IMR-90 (cell line): ENCODE measurements at regions not wholly inside any gene's neighbourhood (a gene's known extent, or its start where the extent isn't known, plus 50 kb on each side); places are given as distances from the start of the nearest gene placed in this dataset.
"Not testable (repeated sequence)": the region's sequence is repeated elsewhere in the genome, so short reads cannot be mapped to it uniquely, and the experiment has no call there.

Source experiments
- BHLHE40 ChIP-seq: fragments of 150-350 bp; IDR thresholded peaks from 2 replicates; pipeline ENCODE4 v1.6.1; 2016; ENCODE audit warnings: mild to moderate bottlenecking, low read depth, low read length
- CEBPB ChIP-seq: IDR thresholded peaks from 2 replicates; pipeline ENCODE4 v1.6.1; 2012; ENCODE audit warnings: low read depth, low read length, improper control_type of control experiment
- CTCF ChIP-seq: conservative IDR thresholded peaks from 2 replicates; pipeline ENCODE4 v1.5.1; 2012; ENCODE audit warnings: mild to moderate bottlenecking, low read depth, low read length, improper control_type of control experiment
- MAZ ChIP-seq: IDR thresholded peaks from 2 replicates; pipeline ENCODE4 v1.6.1; 2012; ENCODE audit warnings: low read depth, mild to moderate bottlenecking, low read length, improper control_type of control experiment, moderate library complexity, borderline replicate concordance
- POLR2A ChIP-seq: IDR thresholded peaks from 2 replicates; pipeline ENCODE4 v1.6.1; 2012; ENCODE audit warnings: mild to moderate bottlenecking, low read depth, low read length
- RAD21 ChIP-seq: IDR thresholded peaks from 2 replicates; pipeline ENCODE4 v1.6.1; 2012; ENCODE audit warnings: low read length, improper control_type of control experiment
- RCOR1 ChIP-seq: IDR thresholded peaks from 2 replicates; pipeline ENCODE4 v1.6.1; 2012; ENCODE audit warnings: mild to moderate bottlenecking, low read length, improper control_type of control experiment; ENCODE audit not compliant: insufficient replicate concordance
- RFX5 ChIP-seq: IDR thresholded peaks from 2 replicates; pipeline ENCODE4 v1.8.0; 2012; ENCODE audit warnings: low read depth, mild to moderate bottlenecking, low read length, moderate library complexity

GRCh38 chr4:170347191-170347590 lies 257.4 kb upstream of the AADAT start:
- not testable (repeated sequence) for TF ChIP-seq CTCF, RFX5, MAZ, CEBPB, POLR2A, BHLHE40, RAD21, RCOR1
